GM18861 (cell line): ENCODE measurements at regions not wholly inside any gene's neighbourhood (a gene's known extent, or its start where the extent isn't known, plus 50 kb on each side); places are given as distances from the start of the nearest gene placed in this dataset.

Experiments
- ATAC-seq: cut with Tn5 transposase; IDR thresholded peaks from one replicate; pipeline ENCODE4 v1.9.1; 2021; ENCODE audit not compliant: unreplicated experiment

DNA sequence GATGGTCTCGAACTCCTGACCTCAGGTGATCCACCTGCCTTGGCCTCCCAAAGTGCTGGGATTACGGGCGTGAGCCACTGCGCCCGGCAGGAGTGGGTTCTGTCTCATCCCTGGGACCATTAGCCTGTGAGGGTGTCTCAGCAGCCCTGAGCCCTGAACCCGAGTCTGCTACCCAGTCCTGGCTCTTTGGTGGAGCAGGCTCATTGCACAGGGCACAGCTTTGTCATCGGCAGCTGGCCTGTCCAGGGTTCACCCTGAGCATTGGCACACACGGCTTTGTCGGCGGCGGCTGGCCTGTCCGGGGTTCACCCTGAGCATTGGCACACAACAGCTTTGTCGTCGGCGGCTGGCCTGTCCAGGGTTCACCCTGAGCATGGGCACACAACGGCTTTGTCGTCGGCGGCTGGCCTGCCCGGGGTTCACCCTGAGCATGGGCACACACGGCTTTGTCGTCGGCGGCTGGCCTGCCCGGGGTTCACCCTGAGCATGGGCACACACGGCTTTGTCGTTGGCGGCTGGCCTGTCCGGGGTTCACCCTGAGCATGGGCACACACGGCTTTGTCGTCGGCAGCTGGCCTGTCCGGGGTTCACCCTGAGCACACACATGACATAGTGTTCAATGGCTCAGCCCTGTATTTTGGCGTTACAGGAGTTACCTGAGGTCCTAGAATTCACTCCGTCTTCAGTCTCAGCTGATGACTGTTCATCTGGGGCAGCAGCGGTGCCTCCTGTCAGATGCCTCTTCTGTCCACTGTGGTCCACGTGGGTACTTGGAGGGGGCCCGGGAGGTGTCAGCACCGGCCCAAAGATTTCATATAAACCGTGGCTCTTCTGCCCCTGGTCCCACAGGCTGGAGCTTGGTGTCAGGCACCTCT, 1082.5 kb downstream of the BRD1 start:
- no peak for ATAC-seq

- no peak for ATAC-seq
Measured at GRCh38 chr22:48744283-48744641, 1083.4 kb downstream of the BRD1 start.

DNA sequence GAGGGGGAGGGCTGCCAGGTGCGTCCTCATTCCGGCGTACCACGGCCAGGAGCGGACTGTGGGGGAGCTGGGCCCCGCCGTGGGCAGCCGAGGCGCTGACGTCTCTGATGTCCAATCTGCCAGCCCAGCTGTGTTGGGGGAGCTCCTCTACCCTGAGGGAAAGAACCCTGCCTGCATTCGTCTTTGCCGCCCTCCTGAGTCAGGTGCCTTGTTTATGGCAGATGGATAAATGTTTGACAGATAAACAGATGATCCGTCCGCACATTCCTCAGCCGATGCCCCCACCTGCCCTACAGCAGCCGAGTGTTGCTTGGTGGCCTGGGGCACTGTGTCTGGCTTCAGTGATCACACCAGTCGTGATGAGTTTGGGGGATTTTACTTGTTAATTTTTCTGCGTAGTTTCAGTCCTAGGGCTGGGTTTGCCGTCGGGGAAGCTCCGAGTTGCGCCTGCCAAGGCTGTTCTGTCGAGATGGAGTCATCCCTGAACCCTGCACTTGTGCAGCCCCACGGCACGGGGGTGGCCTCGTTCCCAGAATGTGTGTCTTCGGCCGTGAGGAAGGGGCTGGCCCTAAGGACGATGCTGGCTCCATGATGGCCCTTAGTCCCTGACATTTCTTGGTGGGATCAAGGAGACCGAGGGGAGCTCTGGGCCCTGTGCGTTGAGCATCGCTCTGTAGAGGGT, 1083.9 kb downstream of the BRD1 start:
- ATAC-seq: no peak

- no peak for ATAC-seq
Measured at GRCh38 chr22:48742556-48743343, 1084.9 kb downstream of the BRD1 start.

DNA sequence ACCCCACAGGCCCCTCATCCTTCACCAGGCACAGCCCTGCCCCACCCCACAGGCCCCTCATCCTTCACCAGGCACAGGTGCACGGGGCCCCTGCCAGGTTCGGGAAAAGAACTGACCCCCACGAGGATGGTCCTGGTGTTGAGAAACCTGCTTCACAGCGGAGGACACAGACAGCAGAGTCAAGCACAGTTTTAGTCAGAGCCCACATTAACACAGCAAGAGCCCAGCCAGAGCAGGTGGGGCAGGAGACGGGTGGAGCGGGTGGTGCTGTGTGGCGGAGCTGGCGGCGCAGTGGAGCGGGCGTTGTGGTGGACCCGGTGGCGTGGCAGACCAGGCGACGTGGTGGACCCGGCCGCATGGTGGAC, 1085.5 kb downstream of the BRD1 start:
- no peak for ATAC-seq

- ATAC-seq: no peak
Measured at GRCh38 chr22:48741540-48741939, 1086.1 kb downstream of the BRD1 start.

GRCh38 chr22:48740731-48741405, 1086.8 kb downstream of the BRD1 start:
- no peak for ATAC-seq

DNA sequence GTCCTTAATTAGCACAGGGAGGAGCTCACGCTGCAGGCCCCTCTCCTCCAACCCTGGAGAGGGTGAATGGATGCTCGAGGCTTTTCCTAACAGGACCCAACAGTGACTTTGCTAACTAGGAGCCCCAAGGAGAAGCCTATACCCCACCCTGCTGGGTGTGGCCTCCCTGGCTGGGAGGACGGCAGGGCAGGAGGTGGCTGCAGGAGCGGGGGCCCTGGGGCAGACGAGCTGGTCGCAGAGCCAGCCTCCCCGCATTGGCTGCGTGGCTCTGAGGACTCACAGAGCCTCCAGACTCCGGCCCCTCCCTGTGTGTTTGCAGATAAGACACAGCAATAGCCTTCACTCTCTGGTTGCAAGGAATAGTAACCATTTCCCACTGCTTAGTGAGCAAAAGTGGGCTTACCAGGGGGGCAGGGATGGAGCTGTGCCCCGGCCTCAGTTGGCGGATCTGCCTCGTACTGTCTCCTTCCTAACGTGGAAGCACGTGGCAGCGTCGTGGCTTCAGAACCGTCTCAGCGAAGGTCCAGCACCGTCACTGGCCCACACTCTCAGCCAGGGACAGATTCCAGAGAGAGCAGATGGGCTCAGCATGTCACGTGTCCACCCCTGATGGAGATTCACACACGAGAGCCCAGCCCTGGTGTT, 1087.5 kb downstream of the BRD1 start:
- ATAC-seq: no peak

DNA sequence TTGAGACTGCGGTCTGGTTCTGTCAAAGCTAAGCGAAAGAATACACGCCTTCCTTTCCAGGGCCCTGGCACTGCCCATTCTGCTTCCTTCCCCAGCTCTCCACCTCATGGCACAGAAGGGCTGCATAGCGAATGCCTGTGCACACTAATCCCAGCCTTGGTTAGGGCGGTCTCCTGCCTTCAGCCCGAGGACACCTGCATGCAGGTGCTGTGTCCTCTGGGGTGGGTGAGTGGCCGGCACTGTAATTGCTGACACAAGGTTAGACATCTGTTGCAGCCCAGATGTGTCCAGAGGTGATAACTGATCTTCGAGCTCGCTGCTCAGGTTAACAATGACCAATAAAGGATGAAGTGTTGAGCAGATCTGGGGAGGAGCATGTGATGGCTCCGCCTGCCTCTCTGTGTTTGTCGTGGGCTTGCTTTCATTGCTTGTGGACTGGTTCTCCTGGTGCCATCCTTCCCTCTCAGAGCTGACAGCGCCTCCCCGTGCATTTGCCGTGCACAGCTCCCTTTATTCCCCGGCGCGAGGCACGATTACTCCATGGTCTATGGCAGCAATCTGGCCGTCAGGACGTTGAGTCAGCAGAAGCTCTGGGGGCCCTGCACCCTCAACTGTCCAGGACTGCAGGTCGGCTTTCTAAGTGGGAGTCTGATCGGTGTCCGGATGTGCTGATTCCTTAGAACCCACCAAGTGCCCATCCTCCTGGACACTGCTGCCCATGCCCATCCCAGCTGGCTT, 1088.2 kb downstream of the BRD1 start:
- ATAC-seq: no peak

GRCh38 chr22:48738204-48738980, 1089.3 kb downstream of the BRD1 start:
- ATAC-seq: no peak

DNA sequence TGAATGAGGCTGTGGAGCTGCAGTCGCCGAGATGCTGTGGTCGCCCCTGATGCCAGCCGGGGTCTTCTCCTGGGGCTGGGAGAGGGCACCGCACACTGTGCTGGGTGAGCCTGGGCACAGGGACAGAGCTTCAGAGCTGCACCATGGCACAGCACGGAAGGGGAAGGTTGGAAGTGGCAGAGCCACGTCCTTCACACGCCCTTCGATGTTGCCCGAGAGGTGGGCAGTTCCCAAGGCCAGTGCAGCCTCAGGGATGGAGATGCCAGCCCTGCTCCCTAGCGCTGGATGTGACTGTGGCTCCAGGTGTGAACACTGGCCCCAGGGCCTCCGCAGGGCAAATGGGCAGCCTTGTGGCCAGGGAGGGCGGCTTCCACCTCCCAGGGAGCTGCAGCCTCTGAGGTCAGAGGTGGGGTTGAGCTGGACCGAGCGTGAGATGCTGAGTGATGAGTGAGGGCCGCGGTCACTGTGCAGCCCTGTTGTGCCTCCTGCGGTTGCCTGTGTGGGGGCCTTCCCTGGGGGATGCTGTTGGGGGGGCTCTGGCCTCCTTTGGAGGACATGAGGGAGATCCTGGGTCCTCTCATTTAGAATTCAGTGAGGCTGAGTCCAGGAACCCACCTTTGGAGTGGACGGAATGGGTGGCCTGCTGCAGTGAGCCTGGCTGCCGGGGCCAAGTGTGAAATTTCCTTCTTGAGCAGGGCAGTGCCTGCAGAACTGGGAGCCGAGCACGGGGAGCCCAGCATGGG, 1090.0 kb downstream of the BRD1 start:
- ATAC-seq: no peak

DNA sequence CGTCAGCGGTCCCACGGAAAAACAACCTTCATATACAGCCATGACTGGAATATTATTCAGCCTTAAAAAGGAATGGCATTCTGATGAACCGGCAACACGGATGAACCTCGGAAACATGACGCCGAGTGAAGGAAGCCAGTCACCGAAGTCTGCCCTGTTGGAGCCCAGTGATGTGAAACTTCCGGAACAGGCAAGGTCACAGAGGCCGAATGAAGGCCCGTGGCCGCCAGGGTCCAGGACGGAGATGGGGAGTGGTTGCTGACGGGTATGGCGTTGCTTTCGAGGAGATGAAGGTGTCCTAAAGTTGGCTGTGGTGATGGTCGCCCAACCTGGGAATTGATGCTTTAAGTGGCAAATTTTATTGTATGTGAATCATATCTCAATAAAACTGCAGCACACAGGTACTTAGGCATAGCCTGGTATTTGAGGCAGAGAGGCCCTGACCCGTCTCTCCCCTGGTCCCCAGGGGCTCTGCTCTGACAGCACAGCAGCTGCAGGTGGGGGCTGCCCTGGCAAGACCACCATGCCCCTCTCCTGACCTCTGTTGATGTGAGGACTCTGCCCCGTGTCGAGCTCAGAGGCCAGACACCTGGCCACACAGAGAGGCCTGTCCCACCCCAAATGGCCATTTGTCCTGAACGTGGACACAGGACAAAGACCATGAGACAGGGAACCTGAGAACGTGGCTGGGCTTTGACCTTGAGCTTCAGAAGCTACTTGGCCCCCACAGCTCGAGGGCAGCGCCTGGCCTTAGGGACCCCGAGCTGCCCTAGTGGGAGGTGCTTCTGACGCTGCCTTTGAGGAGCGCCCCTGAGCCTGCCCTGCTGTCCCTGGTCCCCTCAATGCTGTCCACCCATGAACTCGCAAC, 1090.8 kb downstream of the BRD1 start:
- no peak for ATAC-seq

DNA sequence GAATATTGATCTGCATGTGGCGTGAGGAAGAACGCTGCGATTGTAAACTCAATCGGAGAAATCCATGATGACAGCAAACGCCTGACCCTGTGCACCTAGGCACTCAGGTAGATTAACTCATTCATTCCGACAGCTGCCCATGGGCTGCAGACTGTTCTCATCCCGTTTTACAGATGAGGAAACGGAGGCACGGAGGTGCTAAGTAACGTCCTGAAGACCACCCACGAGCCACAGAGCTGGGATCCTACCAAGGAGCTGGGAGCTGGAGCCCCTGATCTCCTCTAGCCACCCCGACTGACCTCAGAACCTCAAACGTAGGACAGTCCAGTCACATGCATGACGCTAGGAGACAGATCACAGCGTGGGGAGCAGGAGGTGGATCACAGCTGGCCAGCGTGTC, 1092.7 kb downstream of the BRD1 start:
- ATAC-seq: no peak

- no peak for ATAC-seq
Measured at GRCh38 chr22:48734359-48734758, 1093.3 kb downstream of the BRD1 start.

DNA sequence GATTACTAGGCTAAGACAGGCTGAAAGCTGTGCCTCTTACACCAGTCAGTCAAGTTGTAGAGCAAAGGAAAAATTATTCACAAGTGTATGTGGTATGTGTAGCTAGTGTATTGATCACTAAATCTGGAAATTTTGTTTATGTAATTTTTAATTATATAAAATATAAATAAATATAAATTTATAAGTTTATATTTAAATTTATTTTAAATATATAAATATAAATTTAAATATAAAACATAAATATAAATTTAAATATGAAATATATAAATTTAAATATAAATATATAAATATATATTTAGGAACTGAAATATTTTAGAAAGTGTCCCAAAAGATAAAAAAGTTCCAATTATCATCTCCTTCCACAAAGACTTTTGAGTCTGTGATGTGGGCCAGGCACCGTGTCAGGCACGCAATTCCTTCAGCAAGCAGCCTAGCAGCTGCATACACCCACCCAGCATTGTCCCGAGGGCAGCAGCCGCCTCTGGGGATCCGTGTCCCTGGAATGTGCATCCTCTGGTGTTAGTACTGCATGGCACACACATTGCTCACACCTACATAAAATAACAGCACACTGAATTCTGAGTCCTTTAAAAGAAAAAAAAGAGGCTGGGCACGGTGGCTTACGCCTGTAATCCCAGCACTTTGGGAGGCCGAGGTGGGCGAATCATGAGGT, 1098.0 kb downstream of the BRD1 start:
- no peak for ATAC-seq

DNA sequence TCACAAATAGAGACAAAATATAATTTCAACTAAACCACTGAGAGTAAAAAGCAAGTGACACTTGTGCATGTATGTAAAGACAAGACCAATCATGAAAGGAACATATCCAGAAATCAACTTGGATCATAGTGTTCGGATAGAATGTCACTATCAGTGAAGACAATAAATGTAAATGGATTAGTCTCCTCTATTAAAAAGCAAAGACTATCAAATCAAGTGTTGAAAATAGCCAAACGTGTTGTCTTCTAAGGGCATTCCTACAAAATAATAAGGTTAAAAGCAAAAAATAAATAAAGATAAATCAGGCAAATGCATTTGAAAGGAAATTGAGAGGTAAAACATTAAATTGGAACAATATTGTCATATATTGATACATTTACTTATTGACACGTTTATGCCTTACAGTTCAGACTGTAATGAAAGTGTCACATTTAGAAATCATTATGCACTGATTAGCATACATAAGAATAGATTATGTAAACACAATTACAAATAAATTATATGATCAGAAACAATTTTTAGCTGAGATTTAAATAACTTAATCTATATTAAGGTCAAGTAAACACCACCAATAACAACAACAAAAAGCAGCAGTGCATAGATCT, 1100.1 kb downstream of the BRD1 start:
- ATAC-seq: no peak

GRCh38 chr22:48724899-48725298, 1102.8 kb downstream of the BRD1 start:
- no peak for ATAC-seq
